ENCODE measurements at regions not wholly inside any gene's neighbourhood (a gene's known extent, or its start where the extent isn't known, plus 50 kb on each side); places are given as distances from the start of the nearest gene placed in this dataset.
"Not testable (repeated sequence)": the region's sequence is repeated elsewhere in the genome, so short reads cannot be mapped to it uniquely, and the experiment has no call there.

DNA sequence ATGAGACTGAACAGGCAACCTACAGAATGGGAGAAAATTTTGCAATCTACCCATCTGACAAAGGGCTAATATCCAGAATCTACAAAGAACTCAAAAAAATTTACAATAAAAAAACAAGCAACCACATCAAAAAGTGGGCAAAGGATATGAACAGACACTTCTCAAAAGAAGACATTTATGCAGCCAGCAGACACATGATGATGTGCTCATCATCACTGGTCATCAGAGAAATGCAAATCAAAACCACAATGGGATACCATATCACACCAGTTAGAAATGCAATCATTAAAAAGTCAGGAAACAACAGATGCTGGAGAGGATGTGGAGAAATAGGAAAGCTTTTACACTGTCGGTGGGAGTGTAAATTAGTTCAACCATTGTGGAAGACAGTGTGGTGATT, 51.7 kb upstream of the PAXBP1 start:
- not testable (repeated sequence) for H2AFZ ChIP-seq (ENCODE audit: low read depth, low read length); H3K27ac Mint-ChIP-seq (ENCODE audit: unreplicated experiment); H3K4me3 Mint-ChIP-seq (ENCODE audit: unreplicated experiment); FAIRE-seq; H3K4me1 ChIP-seq (ENCODE audit: insufficient read depth, low read length); H3K9me3 ChIP-seq (ENCODE audit: insufficient read depth, low read depth, low read length); H4K20me1 ChIP-seq (ENCODE audit: insufficient read depth, low read length); DNase-seq (ENCODE audit: low read depth); H3K4me3 ChIP-seq (ENCODE audit: insufficient read depth, low read depth, low read length); H3K36me3 Mint-ChIP-seq (ENCODE audit: low read depth, unreplicated experiment); H3K9me3 Mint-ChIP-seq (ENCODE audit: unreplicated experiment); H3K4me2 ChIP-seq (ENCODE audit: low read length); H3K79me2 ChIP-seq (ENCODE audit: insufficient read depth, low read length); H3K27ac ChIP-seq (ENCODE audit: low read depth, low read length); H3K27me3 Mint-ChIP-seq (ENCODE audit: low read depth, unreplicated experiment); H3K36me3 ChIP-seq (ENCODE audit: insufficient read depth, low read length); H3K27me3 ChIP-seq (ENCODE audit: insufficient read depth, low read length); H3K4me1 Mint-ChIP-seq (ENCODE audit: low read depth, unreplicated experiment); H3K9ac ChIP-seq (ENCODE audit: low read length)

DNA sequence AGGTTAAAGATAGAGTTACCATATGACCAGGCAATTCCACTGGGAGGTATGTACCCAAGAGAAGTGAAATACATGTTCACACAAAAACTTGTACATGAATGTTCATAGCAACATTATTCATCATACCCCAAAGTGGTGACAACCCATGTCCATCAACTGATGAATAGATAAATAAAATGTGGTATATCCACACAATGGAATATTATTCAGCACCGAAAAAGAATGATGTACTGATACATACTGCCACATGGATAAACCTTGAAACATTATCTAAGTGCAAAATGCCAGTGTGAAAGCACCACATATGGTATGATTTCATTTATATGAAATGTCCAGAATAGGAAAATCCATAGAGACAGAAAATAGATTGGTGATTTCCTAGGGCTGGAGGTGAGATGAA, 53.4 kb upstream of the PAXBP1 start:
- H3K27me3 ChIP-seq (ENCODE audit: insufficient read depth, low read length) = no peaks in the 10 kb centered on the region
- Mint-ChIP-seq H3K27me3 (ENCODE audit: low read depth, unreplicated experiment) (peaks cover 2% of the 10 kb centered on the region), H3K27ac (ENCODE audit: unreplicated experiment) (no peak overlapping the region), H3K9me3 (ENCODE audit: unreplicated experiment) (no peaks in the 10 kb centered on the region), H3K36me3 (ENCODE audit: low read depth, unreplicated experiment) (no peaks in the 10 kb centered on the region), H3K4me1 (ENCODE audit: low read depth, unreplicated experiment) (no peaks in the 10 kb centered on the region), H3K4me3 (ENCODE audit: unreplicated experiment) (no peak overlapping the region)
- no peak overlapping the region for H3K4me3 ChIP-seq (ENCODE audit: insufficient read depth, low read depth, low read length)
- FAIRE-seq (no peak), DNase-seq (ENCODE audit: low read depth) (no peak)
- no peak for TF ChIP-seq EZH2 (IDR thresholded peaks at IDR 0.05; ENCODE audit: insufficient read depth, low read length)
- TF ChIP-seq, protein P1, sequence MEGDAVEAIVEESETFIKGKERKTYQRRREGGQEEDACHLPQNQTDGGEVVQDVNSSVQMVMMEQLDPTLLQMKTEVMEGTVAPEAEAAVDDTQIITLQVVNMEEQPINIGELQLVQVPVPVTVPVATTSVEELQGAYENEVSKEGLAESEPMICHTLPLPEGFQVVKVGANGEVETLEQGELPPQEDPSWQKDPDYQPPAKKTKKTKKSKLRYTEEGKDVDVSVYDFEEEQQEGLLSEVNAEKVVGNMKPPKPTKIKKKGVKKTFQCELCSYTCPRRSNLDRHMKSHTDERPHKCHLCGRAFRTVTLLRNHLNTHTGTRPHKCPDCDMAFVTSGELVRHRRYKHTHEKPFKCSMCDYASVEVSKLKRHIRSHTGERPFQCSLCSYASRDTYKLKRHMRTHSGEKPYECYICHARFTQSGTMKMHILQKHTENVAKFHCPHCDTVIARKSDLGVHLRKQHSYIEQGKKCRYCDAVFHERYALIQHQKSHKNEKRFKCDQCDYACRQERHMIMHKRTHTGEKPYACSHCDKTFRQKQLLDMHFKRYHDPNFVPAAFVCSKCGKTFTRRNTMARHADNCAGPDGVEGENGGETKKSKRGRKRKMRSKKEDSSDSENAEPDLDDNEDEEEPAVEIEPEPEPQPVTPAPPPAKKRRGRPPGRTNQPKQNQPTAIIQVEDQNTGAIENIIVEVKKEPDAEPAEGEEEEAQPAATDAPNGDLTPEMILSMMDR (IDR thresholded peaks at IDR 0.05; ENCODE audit: insufficient read depth, low read depth, low read length) = no peak
- H3K36me3 ChIP-seq (ENCODE audit: insufficient read depth, low read length) = no peaks in the 10 kb centered on the region
- H3K4me1 ChIP-seq (ENCODE audit: insufficient read depth, low read length) = no peaks in the 10 kb centered on the region
- H3K9me3 ChIP-seq (ENCODE audit: insufficient read depth, low read depth, low read length) = no peaks in the 10 kb centered on the region
- H3K4me2 ChIP-seq (ENCODE audit: low read length) = no peak overlapping the region
- no peak overlapping the region for H2AFZ ChIP-seq (ENCODE audit: low read depth, low read length)
- no peak overlapping the region for H3K9ac ChIP-seq (ENCODE audit: low read length)
- H3K27ac ChIP-seq (ENCODE audit: low read depth, low read length) = no peak overlapping the region
- H3K79me2 ChIP-seq (ENCODE audit: insufficient read depth, low read length) = no peaks in the 10 kb centered on the region
- no peaks in the 10 kb centered on the region for H4K20me1 ChIP-seq (ENCODE audit: insufficient read depth, low read length)

DNA sequence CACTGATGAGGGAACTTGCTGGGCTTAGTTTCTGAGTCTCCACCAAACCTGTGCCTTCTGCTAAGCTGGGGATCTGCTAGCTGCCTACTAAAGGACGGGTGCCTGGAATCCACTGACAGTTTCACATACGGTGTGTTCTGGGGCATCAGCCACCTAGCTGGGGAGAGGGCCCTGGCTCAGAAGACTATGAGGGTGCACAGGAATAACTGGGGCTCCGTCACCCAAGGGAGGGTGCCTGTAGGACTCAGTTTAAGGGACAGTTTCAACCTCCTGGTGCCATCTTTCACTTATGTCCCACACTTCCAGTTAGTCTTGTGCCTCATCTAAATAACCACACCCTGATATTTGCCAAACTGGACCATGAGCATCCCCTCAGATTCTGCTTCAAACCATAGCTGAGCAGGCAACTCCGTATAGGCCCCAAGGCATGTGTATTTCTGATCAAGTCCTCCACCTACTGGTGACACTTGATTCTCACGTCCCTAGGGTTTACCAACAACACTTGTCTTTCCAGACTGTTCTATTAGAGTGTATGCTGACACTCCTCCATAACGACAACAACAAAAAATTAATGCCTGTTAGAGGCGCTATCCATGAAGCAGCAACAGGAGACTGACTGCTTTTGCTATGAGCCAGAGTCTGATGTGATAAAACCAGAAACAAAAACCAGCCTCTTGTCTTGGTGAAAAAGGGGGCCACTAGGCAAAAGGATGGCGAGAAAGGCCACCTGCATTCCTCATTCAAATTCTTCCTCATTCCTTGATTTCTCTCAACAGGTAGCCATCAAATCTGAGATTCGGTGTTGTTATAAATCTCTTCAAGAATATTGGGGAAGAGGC, 55.0 kb upstream of the PAXBP1 start:
- Mint-ChIP-seq H3K27me3 (ENCODE audit: low read depth, unreplicated experiment) (no peaks in the 10 kb centered on the region), H3K36me3 (ENCODE audit: low read depth, unreplicated experiment) (no peaks in the 10 kb centered on the region), H3K4me1 (ENCODE audit: low read depth, unreplicated experiment) (no peaks in the 10 kb centered on the region), H3K4me3 (ENCODE audit: unreplicated experiment) (no peak overlapping the region), H3K9me3 (ENCODE audit: unreplicated experiment) (no peaks in the 10 kb centered on the region), H3K27ac (ENCODE audit: unreplicated experiment) (no peak overlapping the region)
- TF ChIP-seq, protein P1 (IDR thresholded peaks at IDR 0.05; ENCODE audit: insufficient read depth, low read depth, low read length) = peak; percentile 50
- TF ChIP-seq EZH2 (IDR thresholded peaks at IDR 0.05; ENCODE audit: insufficient read depth, low read length) = no peak
- Histone ChIP-seq H4K20me1 (ENCODE audit: insufficient read depth, low read length) (no peaks in the 10 kb centered on the region), H3K36me3 (ENCODE audit: insufficient read depth, low read length) (no peaks in the 10 kb centered on the region), H3K79me2 (ENCODE audit: insufficient read depth, low read length) (no peaks in the 10 kb centered on the region), H3K9me3 (ENCODE audit: insufficient read depth, low read depth, low read length) (no peaks in the 10 kb centered on the region), H3K4me2 (ENCODE audit: low read length) (no peak overlapping the region), H3K9ac (ENCODE audit: low read length) (no peak overlapping the region), H3K4me3 (ENCODE audit: insufficient read depth, low read depth, low read length) (no peak overlapping the region), H3K27ac (ENCODE audit: low read depth, low read length) (no peak overlapping the region), H3K4me1 (ENCODE audit: insufficient read depth, low read length) (no peaks in the 10 kb centered on the region), H2AFZ (ENCODE audit: low read depth, low read length) (no peak overlapping the region), H3K27me3 (ENCODE audit: insufficient read depth, low read length) (no peaks in the 10 kb centered on the region)
- DNase-seq (ENCODE audit: low read depth) = peak; percentile 44
- FAIRE-seq = peak; percentile 52
